ENCODE measurements at regions not wholly inside any gene's neighbourhood (a gene's known extent, or its start where the extent isn't known, plus 50 kb on each side); places are given as distances from the start of the nearest gene placed in this dataset.

DNA sequence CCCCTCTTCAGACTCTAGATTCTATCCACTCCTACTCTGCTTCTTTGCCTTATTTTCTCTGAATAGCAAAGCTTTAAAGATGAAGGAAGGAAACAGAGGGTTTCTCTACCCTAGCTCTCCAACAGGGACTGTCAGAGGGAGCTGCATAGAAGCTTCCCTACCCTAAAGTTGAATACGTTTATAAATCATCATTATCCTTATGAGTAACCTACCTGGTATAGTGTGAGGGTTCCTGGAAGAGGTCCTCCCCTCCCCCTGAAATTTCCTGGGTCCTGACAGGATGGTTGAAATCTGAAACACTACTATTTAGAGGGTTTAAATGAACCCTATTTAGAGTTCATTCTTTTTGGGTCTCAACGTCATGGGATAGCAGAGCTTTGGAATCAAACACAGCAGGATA lies 187.0 kb upstream of the RBPJ start:
- TF ChIP-seq TAF1 (IDR thresholded peaks at IDR 0.05; ENCODE audit: low read depth): no peak
- no peak for TF ChIP-seq EP300 (IDR thresholded peaks at IDR 0.05; ENCODE audit: borderline replicate concordance)
- no peak for TF ChIP-seq CEBPB (IDR thresholded peaks at IDR 0.05)
- no peak for TF ChIP-seq TEAD4 (IDR thresholded peaks at IDR 0.05)
- TF ChIP-seq NFIC (IDR thresholded peaks at IDR 0.05): no peak
- TF ChIP-seq FOXM1 (IDR thresholded peaks at IDR 0.05; ENCODE audit: borderline replicate concordance, low read depth): no peak
- no peak for TF ChIP-seq CREB1 (IDR thresholded peaks at IDR 0.05; ENCODE audit: low read depth)
- no peak for TF ChIP-seq TCF12 (IDR thresholded peaks at IDR 0.05; ENCODE audit: low read depth)
- TF ChIP-seq, protein P1, sequence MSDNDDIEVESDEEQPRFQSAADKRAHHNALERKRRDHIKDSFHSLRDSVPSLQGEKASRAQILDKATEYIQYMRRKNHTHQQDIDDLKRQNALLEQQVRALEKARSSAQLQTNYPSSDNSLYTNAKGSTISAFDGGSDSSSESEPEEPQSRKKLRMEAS (IDR thresholded peaks at IDR 0.05): no peak
- TF ChIP-seq, protein P2, sequence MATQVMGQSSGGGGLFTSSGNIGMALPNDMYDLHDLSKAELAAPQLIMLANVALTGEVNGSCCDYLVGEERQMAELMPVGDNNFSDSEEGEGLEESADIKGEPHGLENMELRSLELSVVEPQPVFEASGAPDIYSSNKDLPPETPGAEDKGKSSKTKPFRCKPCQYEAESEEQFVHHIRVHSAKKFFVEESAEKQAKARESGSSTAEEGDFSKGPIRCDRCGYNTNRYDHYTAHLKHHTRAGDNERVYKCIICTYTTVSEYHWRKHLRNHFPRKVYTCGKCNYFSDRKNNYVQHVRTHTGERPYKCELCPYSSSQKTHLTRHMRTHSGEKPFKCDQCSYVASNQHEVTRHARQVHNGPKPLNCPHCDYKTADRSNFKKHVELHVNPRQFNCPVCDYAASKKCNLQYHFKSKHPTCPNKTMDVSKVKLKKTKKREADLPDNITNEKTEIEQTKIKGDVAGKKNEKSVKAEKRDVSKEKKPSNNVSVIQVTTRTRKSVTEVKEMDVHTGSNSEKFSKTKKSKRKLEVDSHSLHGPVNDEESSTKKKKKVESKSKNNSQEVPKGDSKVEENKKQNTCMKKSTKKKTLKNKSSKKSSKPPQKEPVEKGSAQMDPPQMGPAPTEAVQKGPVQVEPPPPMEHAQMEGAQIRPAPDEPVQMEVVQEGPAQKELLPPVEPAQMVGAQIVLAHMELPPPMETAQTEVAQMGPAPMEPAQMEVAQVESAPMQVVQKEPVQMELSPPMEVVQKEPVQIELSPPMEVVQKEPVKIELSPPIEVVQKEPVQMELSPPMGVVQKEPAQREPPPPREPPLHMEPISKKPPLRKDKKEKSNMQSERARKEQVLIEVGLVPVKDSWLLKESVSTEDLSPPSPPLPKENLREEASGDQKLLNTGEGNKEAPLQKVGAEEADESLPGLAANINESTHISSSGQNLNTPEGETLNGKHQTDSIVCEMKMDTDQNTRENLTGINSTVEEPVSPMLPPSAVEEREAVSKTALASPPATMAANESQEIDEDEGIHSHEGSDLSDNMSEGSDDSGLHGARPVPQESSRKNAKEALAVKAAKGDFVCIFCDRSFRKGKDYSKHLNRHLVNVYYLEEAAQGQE (IDR thresholded peaks at IDR 0.05; ENCODE audit: low read depth): no peak
- TF ChIP-seq EGR1 (IDR thresholded peaks at IDR 0.05): no peak
- no peak for TF ChIP-seq YY1 (IDR thresholded peaks at IDR 0.05; ENCODE audit: low read depth)
- no peak for TF ChIP-seq ZBTB7A (IDR thresholded peaks at IDR 0.05; ENCODE audit: low read depth)
- TF ChIP-seq, protein P3, sequence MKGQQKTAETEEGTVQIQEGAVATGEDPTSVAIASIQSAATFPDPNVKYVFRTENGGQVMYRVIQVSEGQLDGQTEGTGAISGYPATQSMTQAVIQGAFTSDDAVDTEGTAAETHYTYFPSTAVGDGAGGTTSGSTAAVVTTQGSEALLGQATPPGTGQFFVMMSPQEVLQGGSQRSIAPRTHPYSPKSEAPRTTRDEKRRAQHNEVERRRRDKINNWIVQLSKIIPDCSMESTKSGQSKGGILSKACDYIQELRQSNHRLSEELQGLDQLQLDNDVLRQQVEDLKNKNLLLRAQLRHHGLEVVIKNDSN (IDR thresholded peaks at IDR 0.05): no peak
